Kasumi-1 (cell line): ENCODE measurements at regions not wholly inside any gene's neighbourhood (a gene's known extent, or its start where the extent isn't known, plus 50 kb on each side); places are given as distances from the start of the nearest gene placed in this dataset.
"Not testable (repeated sequence)": the region's sequence is repeated elsewhere in the genome, so short reads cannot be mapped to it uniquely, and the experiment has no call there.

ENCODE experiments used
- DNase-seq, 2 experiments: peaks; one replicate each; lab custom pipeline; 2025; lab: John Stamatoyannopoulos, UW

DNA sequence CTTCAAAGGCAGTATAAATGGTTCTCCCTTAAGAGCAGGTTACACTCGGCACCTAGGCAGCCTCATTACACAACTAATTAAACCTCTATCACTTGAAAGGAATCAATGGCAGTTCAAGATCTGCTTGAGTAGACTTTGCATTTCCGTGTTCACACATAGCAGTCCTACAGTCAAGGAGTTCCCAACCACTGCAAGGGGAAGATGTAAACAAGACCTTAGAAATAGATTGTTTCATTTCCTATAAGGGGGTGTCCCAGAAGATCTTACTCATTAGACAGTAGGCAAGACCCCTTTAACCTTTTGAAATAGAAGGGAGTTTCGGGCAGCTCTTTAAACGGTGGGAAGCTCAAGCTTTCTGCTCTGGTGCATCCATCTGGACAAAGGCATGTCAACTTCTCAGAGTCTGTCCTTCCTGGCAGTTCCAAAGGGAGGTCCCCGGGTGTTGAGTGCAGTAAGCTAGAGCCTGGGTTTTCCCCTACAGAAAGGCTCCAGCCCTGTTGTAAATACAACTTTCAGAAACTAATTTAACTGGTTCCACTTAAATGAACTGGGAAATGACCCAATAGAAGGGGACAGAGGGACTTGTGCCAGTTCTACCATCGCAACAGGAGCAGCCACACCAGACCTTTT lies 150.8 kb downstream of the RBMX2 start:
- DNase-seq: no peak

DNA sequence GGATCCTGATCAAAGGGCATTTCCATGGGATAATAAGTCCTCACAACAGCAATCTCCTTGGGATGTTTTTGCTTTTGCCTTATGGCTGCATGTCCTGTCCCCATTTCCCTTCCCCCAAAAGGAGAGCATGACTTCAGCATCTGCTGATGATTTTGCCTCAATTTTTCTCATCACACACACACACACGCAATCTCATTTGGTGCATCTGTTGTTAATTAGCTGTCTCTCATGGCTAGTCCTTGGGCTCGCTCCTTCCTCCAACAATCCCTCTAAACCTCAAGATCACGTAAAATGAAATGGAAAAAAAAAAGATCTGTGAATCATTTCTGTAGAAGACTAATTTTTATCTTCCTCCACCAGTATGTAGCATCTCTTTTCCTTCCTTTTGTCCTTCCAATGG lies 153.6 kb downstream of the RBMX2 start:
- DNase-seq: no peak

DNA sequence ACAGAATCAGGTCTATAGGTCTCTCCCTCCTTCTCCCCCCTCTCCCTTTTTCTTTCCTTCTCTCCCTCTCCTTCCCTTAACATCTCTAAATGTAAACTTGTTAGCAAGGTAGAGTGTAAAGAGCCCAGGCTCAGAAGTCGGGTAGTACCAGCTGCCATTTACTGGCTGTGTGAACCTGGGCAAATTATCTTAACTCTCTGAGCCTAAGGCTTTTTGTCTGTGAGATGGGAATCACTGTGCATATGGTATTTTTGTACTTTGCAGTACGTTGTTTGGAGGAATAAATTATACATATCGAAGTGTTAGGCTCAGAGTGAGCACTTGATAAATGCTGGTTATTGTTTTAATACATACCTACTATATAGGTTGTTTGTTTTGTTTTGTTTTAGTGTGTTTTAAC lies 154.0 kb downstream of the RBMX2 start:
- DNase-seq: no peak

DNA sequence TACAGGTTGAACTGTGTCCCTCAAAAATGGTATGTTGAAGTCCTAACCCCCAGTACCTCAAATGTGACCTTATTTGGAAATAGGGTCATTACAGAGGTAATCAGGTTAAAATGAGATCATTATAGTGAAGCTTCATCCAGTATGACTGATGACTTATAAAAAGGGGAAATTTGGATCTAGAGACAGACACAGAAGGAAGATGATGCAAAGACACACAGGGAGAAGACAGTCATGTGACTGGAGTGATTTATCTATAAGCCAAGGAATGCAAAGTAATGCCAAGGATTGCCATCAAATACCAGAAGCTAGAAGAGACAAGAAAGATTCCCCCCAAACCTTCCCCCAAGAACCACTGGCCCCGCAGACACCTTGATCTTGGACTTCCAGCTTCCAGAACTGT lies 155.2 kb downstream of the RBMX2 start:
- DNase-seq: no peak

DNA sequence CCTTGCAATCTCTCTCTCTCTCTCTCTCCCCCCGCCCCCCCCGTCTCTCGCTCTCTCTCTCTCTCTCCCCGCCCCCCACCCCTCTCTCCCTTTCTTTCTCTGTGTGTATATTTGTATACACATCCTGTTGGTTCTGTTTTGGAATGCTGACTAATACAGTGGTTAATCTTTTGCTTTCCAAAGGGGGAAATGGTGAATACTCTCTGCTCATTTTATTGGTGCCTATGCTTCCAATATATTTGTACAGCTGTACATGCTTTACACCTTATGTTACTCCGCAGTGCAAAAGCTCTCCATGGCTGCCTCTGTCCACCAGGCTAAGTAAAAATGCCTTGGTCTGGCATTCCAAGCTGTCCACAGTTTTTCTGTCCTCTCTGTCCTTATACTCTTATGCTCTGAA lies 158.8 kb downstream of the RBMX2 start:
- no peak for DNase-seq

DNA sequence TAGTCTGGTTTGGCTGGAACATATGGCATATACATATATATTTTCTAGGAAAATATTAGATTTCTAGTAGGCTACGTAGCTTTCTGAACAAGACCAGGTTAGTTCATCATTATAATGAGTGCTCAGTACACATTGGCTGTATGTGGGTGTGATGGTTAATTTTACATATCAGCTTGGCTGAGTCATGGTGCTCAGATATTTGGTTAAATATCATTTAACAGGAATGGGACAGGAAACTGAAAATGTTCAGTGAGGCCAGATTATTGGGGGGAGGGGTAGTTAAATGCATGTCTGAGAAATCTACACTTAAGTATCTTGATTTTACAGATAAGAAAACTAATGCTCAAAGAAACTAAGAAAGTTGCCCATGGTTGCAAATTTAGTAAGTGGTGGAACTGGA lies 160.1 kb downstream of the RBMX2 start:
- no peak for DNase-seq

DNA sequence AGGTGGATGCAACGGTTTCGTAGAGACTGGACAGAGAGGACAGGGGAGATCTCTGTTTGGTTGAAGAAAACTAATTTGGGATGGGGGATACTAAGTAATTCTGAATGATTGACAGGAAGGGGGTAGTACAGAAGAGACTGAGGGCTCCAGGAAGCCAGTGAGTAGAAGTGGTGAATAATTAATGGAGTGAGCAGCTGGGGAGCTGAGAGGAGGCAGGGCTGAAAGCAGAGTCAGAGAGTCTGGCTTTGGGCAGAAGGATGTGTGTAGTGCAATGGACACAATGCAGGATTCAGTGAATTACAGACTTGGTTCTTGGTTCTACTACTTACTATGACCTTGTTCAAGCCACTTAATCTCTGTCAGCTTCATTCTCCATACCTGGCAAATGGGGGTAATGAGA lies 161.7 kb downstream of the RBMX2 start:
- DNase-seq: no peak

DNA sequence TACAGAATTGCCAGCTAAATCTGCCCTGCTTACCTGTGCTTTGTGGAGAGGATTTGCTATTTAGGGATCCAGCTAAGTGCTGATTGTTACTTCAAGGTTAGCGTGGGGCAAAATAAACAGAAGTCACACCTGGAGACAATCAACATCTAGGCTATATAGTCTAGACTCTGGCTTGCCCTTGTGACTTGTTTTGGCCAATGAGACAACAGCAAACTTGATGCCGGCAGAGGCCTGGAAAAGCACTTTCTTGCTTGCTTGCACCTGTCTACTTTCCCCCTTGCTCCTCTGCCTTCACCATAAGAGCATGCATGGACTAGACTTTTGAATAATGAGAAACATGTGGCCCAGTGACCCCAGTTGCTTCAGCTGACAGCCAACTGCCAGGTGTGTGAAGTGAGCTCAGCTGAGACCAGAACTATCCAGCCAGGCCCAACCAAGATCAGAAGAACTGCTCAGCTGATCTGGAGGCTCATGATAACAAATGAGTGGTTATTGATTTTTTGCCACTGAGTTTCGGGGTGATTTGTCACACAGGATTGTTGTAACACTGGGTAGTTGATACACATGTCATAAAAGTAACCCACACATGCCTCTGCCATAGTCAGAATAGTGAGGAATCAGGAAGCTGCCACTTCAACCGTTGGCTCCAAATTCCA lies 164.4 kb downstream of the RBMX2 start:
- DNase-seq: no peak

DNA sequence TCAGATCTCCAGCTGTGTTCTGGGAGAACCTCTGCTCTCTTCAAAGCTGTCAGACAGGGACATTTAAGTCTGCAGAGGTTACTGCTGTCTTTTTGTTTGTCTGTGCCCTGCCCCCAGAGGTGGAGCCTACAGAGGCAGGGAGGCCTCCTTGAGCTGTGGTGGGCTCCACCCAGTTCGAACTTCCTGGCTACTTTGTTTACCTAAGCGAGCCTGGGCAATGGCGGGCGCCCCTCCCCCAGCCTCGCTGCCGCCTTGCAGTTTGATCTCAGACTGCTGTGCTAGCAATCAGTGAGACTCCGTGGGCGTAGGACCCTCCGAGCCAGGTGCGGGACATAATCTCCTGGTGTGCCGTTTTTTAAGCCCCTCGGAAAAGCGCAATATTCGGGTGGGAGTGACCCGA lies 171.2 kb downstream of the RBMX2 start:
- DNase-seq: not testable (repeated sequence)
